Occipital lobe (tissue), 1 donor: ENCODE measurements at regions not wholly inside any gene's neighbourhood (a gene's known extent, or its start where the extent isn't known, plus 50 kb on each side); places are given as distances from the start of the nearest gene placed in this dataset.
"Not testable (repeated sequence)": the region's sequence is repeated elsewhere in the genome, so short reads cannot be mapped to it uniquely, and the experiment has no call there.

ENCODE experiments used
- DNase-seq: peaks from one replicate; lab custom pipeline; 2025; lab: John Stamatoyannopoulos, UW

DNA sequence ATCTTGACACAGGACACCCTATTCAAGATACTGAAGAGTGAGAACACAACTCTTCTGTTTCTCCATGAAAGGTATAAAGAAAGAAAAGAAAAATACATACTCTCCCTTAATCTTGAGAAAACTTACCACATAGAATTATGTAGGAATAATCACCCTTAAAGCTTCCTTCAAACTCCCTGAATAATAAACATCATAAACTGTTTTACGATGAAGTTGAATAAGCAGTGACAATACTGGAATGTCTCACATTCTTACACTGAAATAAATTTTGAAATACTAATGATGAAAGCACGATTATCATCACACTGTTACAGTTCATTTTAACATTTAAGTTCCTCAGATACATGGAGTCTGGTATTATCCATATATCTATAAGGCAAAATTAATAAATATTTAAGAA is 306.2 kb downstream of the IPMK start:
- DNase-seq: no peak

GRCh38 chr10:57960406-57960805 is 307.3 kb downstream of the IPMK start:
- DNase-seq: no peak

- no peak for DNase-seq
These were observed 308.2 kb downstream of the IPMK start for GRCh38 chr10:57959318-57960006.

DNA sequence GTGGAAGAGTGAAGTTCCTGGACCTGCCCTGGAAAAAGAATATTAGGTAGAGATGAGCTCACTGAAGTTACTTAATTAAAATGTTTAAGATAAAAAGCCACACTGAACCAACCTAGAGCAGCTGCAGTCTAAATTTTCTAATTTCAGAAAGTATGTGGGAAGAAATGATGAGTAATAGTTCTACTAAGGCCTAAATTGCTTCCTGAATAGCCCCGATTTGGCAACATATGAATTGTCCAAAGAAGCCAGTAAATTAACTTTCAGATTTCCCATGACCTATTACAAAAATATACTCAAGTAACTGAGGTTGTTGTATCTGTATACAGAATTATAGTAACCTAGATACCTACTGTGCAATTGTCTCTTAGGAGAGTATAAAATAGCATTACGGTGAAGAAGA is 312.6 kb downstream of the IPMK start:
- DNase-seq: no peak

DNA sequence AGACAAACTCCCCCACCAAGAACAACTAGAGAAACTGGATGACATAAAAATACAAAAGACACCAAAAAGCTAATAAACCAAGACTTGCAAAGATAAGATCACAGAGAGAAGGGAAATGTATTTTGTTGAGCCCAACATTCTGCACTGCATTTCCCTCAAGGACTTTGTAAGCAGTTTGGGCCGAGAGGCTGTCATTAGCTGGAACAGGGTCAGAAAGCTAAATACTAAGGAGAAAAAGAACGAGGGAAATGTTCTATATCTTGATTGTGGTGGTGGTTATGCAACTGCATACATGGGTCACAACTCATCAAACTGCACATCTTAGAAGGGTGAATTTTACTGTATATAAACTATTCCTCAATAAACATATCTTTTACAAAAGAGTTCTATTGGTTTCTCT is 315.0 kb downstream of the IPMK start:
- no peak for DNase-seq

DNA sequence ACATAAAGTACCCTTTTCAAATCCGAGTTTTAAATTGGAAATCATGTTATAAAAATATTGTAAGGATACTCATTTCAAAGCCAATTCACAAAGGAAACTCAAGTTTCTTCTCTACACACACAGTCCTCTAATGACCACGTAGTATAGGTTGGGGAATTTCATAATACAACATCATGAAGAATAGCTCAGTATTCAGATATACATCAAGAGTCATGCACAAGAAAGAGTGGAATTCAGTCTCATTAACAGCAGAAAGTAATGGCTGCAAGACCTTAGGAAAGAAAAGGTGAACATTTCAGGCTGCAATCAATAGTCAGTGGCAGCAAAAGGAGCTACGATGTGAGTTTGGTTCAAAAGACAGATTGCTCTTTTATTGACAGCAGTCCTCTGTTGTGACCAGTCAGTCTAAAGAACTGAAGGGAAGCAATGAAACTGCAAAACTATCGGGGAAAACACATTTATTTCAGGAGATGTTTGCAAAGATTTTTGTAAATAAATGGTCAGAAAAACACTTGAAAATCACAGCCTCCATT is 317.2 kb downstream of the IPMK start:
- no peak for DNase-seq

GRCh38 chr10:57948796-57949195 is 318.9 kb downstream of the IPMK start:
- no peak for DNase-seq

DNA sequence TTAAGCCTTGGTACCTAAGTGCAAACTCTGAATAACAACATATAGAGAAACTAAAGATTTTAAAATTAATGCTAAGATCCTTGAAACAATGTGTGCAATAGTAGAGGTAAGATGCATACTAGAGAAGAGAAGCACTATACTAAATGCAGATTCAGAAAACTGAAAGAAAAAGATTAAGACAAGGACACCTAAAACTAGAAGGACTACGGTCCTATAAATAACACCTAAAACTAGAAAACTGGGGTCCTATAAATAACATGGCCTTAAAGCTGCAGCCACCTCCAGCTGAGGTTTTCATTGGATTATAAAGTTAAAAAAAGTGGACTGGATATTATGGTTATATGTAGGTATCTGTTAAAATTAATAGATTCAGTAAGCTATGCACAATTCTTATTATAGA is 320.9 kb downstream of the IPMK start:
- no peak for DNase-seq

GRCh38 chr10:57943701-57944100 is 324.0 kb downstream of the IPMK start:
- DNase-seq: no peak

- no peak for DNase-seq
These were observed 342.6 kb downstream of the IPMK start for GRCh38 chr10:57925045-57925444.

- no peak for DNase-seq
These were observed 346.6 kb downstream of the IPMK start for GRCh38 chr10:57921140-57921539.

- no peak for DNase-seq
These were observed 347.8 kb downstream of the IPMK start for GRCh38 chr10:57919864-57920263.

GRCh38 chr10:57917019-57917418 is 350.7 kb downstream of the IPMK start:
- no peak for DNase-seq

GRCh38 chr10:57905861-57906260 is 361.8 kb downstream of the IPMK start:
- no peak for DNase-seq

- no peak for DNase-seq
These were observed 362.7 kb downstream of the IPMK start for GRCh38 chr10:57905010-57905409.

DNA sequence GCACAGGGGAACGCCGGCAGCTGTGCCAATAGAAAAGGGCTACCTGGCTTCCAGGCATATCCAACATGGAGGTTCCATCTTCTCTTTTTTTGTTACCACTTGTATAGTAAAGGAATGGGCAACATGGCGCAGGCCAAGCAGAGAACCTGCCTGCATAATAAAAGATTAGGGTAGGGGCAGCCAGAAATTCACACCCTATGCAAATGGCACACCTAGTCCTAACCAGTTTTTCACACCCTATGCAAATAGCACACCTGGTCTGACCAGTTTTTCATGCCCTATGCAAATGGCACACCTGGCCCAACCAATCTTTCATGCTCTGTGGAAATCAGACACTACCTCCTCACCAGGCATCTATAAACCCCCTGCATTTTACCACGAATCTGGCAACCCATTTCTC is 369.5 kb downstream of the IPMK start:
- no peak for DNase-seq

DNA sequence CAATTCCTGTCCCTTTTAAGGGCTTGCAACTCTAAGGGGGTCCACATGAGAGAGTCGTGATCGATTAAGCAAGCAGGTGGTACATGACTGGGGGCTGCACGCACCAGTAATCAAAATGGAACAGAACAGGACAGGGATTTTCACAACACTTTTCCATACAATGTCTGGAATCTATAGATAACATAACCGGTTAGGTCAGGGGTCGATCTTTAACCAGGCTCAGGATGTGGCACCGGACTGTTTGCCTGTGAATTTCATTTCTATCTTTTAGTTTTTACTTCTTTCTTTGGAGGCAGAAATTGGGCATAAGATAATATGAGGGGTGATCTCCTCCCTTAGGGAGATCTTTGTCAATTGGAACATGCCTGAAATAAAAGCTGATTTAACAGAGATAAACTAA is 370.1 kb downstream of the IPMK start:
- DNase-seq: no peak

- DNase-seq: no peak
These were observed 373.3 kb downstream of the IPMK start for GRCh38 chr10:57894361-57894760.

GRCh38 chr10:57891201-57892006 is 376.3 kb downstream of the IPMK start:
- no peak for DNase-seq

DNA sequence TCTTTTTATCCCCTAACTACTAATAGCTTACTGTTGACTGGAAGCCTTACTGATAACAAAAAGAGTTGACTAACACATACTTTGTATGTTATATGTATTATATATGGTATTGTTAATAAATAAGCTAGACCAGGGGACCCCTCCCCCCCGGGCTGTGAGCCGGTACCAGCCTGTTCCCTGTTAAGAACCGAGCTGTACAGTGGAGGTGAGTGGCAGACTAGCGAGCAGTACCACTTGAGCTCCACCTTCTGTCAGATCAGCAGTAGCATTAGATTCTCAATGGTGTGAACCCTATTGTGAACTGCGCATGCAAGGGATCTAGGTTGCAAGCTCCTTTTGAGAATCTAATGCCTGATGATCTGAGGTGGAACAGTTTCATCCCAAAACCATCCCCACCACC is 377.0 kb downstream of the IPMK start:
- no peak for DNase-seq

DNA sequence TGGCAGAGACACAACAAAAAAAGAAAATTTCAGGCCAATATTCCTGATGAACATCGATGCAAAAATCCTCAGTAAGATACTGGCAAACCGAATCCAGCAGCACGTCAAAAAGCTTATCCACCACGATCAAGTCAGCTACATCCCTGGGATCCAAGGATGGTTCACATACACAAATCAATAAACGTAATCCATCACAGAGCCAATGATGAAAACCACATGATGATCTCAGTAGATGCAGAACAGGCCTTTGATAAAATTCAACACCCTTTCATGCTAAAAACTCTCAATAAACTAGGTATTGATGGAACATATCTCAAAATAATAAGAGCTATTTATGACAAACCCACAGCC is 382.1 kb downstream of the IPMK start:
- not testable (repeated sequence) for DNase-seq

DNA sequence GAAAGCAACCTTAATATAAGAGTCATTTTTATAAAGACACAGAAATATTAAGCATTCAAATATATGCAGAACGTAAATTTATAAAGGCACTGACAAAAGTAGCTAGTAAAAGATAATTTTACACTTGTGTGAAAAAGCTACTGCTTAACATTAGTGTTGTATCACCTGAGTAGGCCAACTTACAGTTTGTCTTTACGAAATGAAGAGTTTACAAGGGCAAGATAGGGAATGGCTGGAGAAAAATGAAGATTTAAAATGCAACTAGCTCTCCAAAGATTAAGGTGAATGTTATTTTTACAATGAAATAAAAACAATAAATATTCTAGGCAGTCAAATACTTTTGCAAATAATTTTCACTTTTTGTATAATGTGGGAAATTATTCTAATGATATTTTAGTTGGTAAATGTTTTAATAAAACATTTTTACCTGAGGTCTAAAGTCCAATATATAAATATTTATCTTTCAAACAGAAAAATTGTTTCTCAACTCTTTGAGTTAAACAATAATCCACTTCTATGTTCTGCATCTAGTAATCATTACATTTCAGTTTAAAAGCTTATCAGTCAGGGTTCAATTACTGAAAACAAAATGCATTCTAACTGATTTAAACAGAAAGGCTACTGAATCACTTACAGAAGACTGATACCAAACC is 382.6 kb downstream of the IPMK start:
- no peak for DNase-seq

DNA sequence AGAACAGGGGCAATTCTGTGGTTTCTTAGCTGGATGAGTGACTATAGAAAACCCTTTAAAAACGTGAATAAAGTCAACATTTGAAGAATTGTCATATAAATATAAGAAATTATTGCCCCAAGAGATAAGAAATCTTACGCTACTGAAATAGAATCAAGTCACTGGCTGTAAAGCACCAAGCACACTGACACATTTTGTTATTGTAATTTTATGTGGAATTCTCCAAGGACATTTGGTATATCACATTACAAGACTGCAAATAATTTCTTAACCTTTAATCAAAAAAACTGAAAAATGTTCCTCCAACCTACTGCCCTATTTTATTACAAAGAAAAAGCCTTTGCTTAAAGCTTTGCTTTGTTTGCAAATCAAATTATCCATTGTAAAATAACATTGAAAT is 383.3 kb downstream of the IPMK start:
- DNase-seq: no peak
